Smooth muscle cell (in vitro differentiated cells): ENCODE measurements at regions not wholly inside any gene's neighbourhood (a gene's known extent, or its start where the extent isn't known, plus 50 kb on each side); places are given as distances from the start of the nearest gene placed in this dataset.

ENCODE experiments used
- DNase-seq: peaks from one replicate; lab custom pipeline; 2025; ENCODE audit not compliant: unreplicated experiment; lab: John Stamatoyannopoulos, UW
- H2AFZ ChIP-seq: fragments of 200-600 bp; sonication (generic); 2 replicates; pipeline ENCODE4 v1.6.0; 2016; ENCODE audit warnings: antibody characterized with exemption, low read depth, mild to moderate bottlenecking
- H3F3A ChIP-seq: fragments of 200-600 bp; sonication (generic); 2 replicates; pipeline ENCODE4 v1.6.0; 2017; ENCODE audit warnings: antibody characterized with exemption, low read depth
- H3K27ac ChIP-seq: fragments of 200-600 bp; sonication (generic); 2 replicates; pipeline ENCODE4 v1.5.1; 2016; ENCODE audit warnings: low read depth, mild to moderate bottlenecking
- H3K27me3 ChIP-seq: fragments of 200-600 bp; sonication (generic); 2 replicates; pipeline ENCODE4 v1.6.1; 2016; ENCODE audit warnings: low read depth, mild to moderate bottlenecking
- H3K36me3 ChIP-seq: fragments of 200-600 bp; sonication (generic); 2 replicates; pipeline ENCODE4 v1.5.1; 2016; ENCODE audit warnings: low read depth
- H3K4me1 ChIP-seq: fragments of 200-600 bp; sonication (generic); 2 replicates; pipeline ENCODE4 v1.5.1; 2016; ENCODE audit warnings: low read depth
- H3K4me2 ChIP-seq: fragments of 200-600 bp; sonication (generic); 2 replicates; pipeline ENCODE4 v1.6.0; 2016; ENCODE audit warnings: mild to moderate bottlenecking
- H3K4me3 ChIP-seq: fragments of 200-600 bp; sonication (generic); 2 replicates; pipeline ENCODE4 v1.5.1; 2016; ENCODE audit warnings: mild to moderate bottlenecking
- H3K79me2 ChIP-seq: fragments of 200-600 bp; sonication (generic); 2 replicates; pipeline ENCODE4 v1.6.0; 2016; ENCODE audit warnings: low read depth, mild to moderate bottlenecking
- H3K9ac ChIP-seq: fragments of 200-600 bp; sonication (generic); 2 replicates; pipeline ENCODE4 v1.6.0; 2016; ENCODE audit warnings: low read depth
- H3K9me3 ChIP-seq: fragments of 200-600 bp; sonication (generic); replicated peaks from 2 replicates; pipeline ENCODE4 v1.5.1; 2016; ENCODE audit warnings: low read depth
- H4K20me1 ChIP-seq: fragments of 200-600 bp; sonication (generic); 2 replicates; pipeline ENCODE4 v1.6.0; 2016; ENCODE audit warnings: low read depth
- CTCF ChIP-seq: fragments of 200-600 bp; sonication (generic); IDR thresholded peaks from 2 replicates; pipeline ENCODE4 v1.5.1; 2017; ENCODE audit warnings: borderline replicate concordance, mild to moderate bottlenecking, antibody characterized with exemption; ENCODE audit not compliant: insufficient read depth, poor library complexity, severe bottlenecking
- WGBS: methylation state at CpG from one replicate; pipeline ENCODE4 v1.1.7; 2016; ENCODE audit warnings: low lambda C conversion rate; 5-methylcytosine and 5-hydroxymethylcytosine counted together

- Histone ChIP-seq H3K4me1 (no peaks in the 10 kb centered on the region), H3K27me3 (no peaks in the 10 kb centered on the region), H3K79me2 (no peaks in the 10 kb centered on the region), H4K20me1 (no peaks in the 10 kb centered on the region), H3K4me2 (no peak overlapping the region), H3K9ac (no peak overlapping the region), H3K4me3 (no peak overlapping the region), H3K9me3 (no peaks in the 10 kb centered on the region), H3K27ac (no peak overlapping the region), H3F3A (no peaks in the 10 kb centered on the region), H2AFZ (no peak overlapping the region), H3K36me3 (no peaks in the 10 kb centered on the region)
- DNase-seq = no peak
- TF ChIP-seq CTCF = no peak
- WGBS = 73% methylated on average over 1 of the region's 1 CpG
Observed at GRCh38 chr14:41313196-41313595, 293.5 kb upstream of the LRFN5 start.

GRCh38 chr14:41303506-41303905, 303.2 kb upstream of the LRFN5 start:
- no peaks in the 10 kb centered on the region for H3K36me3 ChIP-seq
- H3K27ac ChIP-seq = no peak overlapping the region
- no peak overlapping the region for H3K4me2 ChIP-seq
- H2AFZ ChIP-seq = no peak overlapping the region
- no peak for DNase-seq
- no peaks in the 10 kb centered on the region for H4K20me1 ChIP-seq
- H3K79me2 ChIP-seq = no peaks in the 10 kb centered on the region
- no peaks in the 10 kb centered on the region for H3F3A ChIP-seq
- H3K4me1 ChIP-seq = no peaks in the 10 kb centered on the region
- no peaks in the 10 kb centered on the region for H3K9me3 ChIP-seq
- H3K27me3 ChIP-seq = no peaks in the 10 kb centered on the region
- WGBS = 93% methylated on average over 3 of the region's 3 CpGs
- no peak overlapping the region for H3K9ac ChIP-seq
- H3K4me3 ChIP-seq = no peak overlapping the region
- TF ChIP-seq CTCF = no peak

- Histone ChIP-seq H3K4me2 (no peak overlapping the region), H4K20me1 (no peaks in the 10 kb centered on the region), H3K27me3 (no peaks in the 10 kb centered on the region), H3K9me3 (no peaks in the 10 kb centered on the region), H3K36me3 (no peaks in the 10 kb centered on the region), H2AFZ (no peak overlapping the region), H3F3A (no peaks in the 10 kb centered on the region), H3K9ac (no peak overlapping the region), H3K27ac (no peak overlapping the region), H3K4me1 (no peaks in the 10 kb centered on the region), H3K79me2 (no peaks in the 10 kb centered on the region), H3K4me3 (no peak overlapping the region)
- 98% methylated on average over 3 of the region's 3 CpGs for WGBS
- no peak for DNase-seq
- TF ChIP-seq CTCF = no peak
Observed at GRCh38 chr14:41302776-41303175, 303.9 kb upstream of the LRFN5 start.

GRCh38 chr14:41299924-41300323, 306.8 kb upstream of the LRFN5 start:
- Histone ChIP-seq H3K27me3 (no peaks in the 10 kb centered on the region), H3K4me1 (no peaks in the 10 kb centered on the region), H3F3A (no peaks in the 10 kb centered on the region), H3K4me3 (no peak overlapping the region), H3K36me3 (no peaks in the 10 kb centered on the region), H3K9ac (no peak overlapping the region), H3K79me2 (no peaks in the 10 kb centered on the region), H3K27ac (no peak overlapping the region), H2AFZ (no peak overlapping the region), H3K9me3 (no peaks in the 10 kb centered on the region), H3K4me2 (no peak overlapping the region), H4K20me1 (no peaks in the 10 kb centered on the region)
- DNase-seq = no peak
- WGBS = 87% methylated on average over 4 of the region's 4 CpGs
- TF ChIP-seq CTCF = no peak
